ENCODE measurements at regions not wholly inside any gene's neighbourhood (a gene's known extent, or its start where the extent isn't known, plus 50 kb on each side); places are given as distances from the start of the nearest gene placed in this dataset.
"Not testable (repeated sequence)": the region's sequence is repeated elsewhere in the genome, so short reads cannot be mapped to it uniquely, and the experiment has no call there.

DNA sequence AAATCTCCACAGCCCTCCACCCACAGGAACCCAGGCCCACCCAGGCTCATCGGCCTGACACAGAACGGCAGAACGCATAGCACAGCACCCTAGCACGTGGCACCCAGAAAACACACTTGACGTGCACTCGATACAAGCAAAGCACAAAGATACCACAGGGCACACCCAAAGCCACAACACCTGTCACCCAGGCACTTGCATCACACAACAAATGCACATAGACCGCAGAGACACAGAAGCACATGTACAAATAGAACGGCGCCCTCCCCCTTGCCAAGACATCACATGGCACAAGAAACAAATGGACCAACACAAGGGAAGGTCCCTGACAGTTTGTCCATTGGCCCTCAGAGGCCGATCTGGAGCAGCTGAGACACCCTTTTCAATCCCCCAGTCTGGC is 147.7 kb upstream of the WSCD1 start:
- no TSS peak for BruUV-seq (replicated peaks)
- Histone ChIP-seq H3F3A (ENCODE audit: insufficient read depth, low read depth) (no peaks in the 10 kb centered on the region), H3K36me3 (ENCODE audit: low read depth) (no peaks in the 10 kb centered on the region), H3K79me2 (ENCODE audit: low read depth) (no peaks in the 10 kb centered on the region), H4K20me1 (ENCODE audit: insufficient read depth) (no peaks in the 10 kb centered on the region), H3K4me3 (no peak overlapping the region), H3K4me2 (no peak overlapping the region), H3K27ac (no peak overlapping the region), H2AFZ (no peak overlapping the region), H3K9me3 (ENCODE audit: insufficient read depth, low read depth) (no peaks in the 10 kb centered on the region; the same call in 1 of the 2 replicates), H3K9me2 (ENCODE audit: insufficient read depth) (no peaks in the 10 kb centered on the region), H3K4me1 (replicated peaks; ENCODE audit: insufficient read depth) (no peaks in the 10 kb centered on the region), H3K27me3 (ENCODE audit: insufficient read depth, low read depth) (peaks cover 77% of the 10 kb centered on the region)
- TF ChIP-seq, protein P1, sequence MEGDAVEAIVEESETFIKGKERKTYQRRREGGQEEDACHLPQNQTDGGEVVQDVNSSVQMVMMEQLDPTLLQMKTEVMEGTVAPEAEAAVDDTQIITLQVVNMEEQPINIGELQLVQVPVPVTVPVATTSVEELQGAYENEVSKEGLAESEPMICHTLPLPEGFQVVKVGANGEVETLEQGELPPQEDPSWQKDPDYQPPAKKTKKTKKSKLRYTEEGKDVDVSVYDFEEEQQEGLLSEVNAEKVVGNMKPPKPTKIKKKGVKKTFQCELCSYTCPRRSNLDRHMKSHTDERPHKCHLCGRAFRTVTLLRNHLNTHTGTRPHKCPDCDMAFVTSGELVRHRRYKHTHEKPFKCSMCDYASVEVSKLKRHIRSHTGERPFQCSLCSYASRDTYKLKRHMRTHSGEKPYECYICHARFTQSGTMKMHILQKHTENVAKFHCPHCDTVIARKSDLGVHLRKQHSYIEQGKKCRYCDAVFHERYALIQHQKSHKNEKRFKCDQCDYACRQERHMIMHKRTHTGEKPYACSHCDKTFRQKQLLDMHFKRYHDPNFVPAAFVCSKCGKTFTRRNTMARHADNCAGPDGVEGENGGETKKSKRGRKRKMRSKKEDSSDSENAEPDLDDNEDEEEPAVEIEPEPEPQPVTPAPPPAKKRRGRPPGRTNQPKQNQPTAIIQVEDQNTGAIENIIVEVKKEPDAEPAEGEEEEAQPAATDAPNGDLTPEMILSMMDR (conservative IDR thresholded peaks at IDR 0.05) = no peak
- TF ChIP-seq EZH2 (IDR thresholded peaks at IDR 0.05; ENCODE audit: low read depth) = no peak
- no peak for DNase-seq
- POLR2A ChIA-PET (ENCODE audit: unreplicated experiment) = no interaction called here
- CTCF ChIA-PET = no interaction called here
- intact Hi-C loops (cut with micrococcal nuclease; ENCODE audit: unreplicated experiment) = no loop called here

GRCh38 chr17:5929721-5930120 is 140.5 kb upstream of the WSCD1 start:
- H2AFZ ChIP-seq = no peak overlapping the region
- no peak for DNase-seq
- no peak overlapping the region for H3K27ac ChIP-seq
- H3K9me3 ChIP-seq (ENCODE audit: insufficient read depth, low read depth) = no peaks in the 10 kb centered on the region; the same call in 1 of the 2 replicates
- H3K4me1 ChIP-seq (replicated peaks; ENCODE audit: insufficient read depth) = no peaks in the 10 kb centered on the region
- intact Hi-C loops (cut with micrococcal nuclease; ENCODE audit: unreplicated experiment) = no loop called here
- H3K27me3 ChIP-seq (ENCODE audit: insufficient read depth, low read depth) = peaks cover 65% of the 10 kb centered on the region
- ChIA-PET CTCF (no interaction called here), POLR2A (ENCODE audit: unreplicated experiment) (no interaction called here)
- no peak overlapping the region for H3K4me3 ChIP-seq
- H3K9me2 ChIP-seq (ENCODE audit: insufficient read depth) = no peaks in the 10 kb centered on the region
- no peak overlapping the region for H3K4me2 ChIP-seq
- no TSS peak for BruUV-seq (replicated peaks)
- no peaks in the 10 kb centered on the region for H4K20me1 ChIP-seq (ENCODE audit: insufficient read depth)
- H3F3A ChIP-seq (ENCODE audit: insufficient read depth, low read depth) = no peaks in the 10 kb centered on the region
- H3K79me2 ChIP-seq (ENCODE audit: low read depth) = no peaks in the 10 kb centered on the region
- H3K36me3 ChIP-seq (ENCODE audit: low read depth) = no peaks in the 10 kb centered on the region
- no peak for TF ChIP-seq EZH2 (IDR thresholded peaks at IDR 0.05; ENCODE audit: low read depth)
- TF ChIP-seq, protein P1 (conservative IDR thresholded peaks at IDR 0.05) = no peak

GRCh38 chr17:5930555-5930954 is 139.6 kb upstream of the WSCD1 start:
- H4K20me1 ChIP-seq (ENCODE audit: insufficient read depth); H3K27ac ChIP-seq; intact Hi-C loops (cut with micrococcal nuclease; ENCODE audit: unreplicated experiment); H3K4me2 ChIP-seq; H3K4me1 ChIP-seq (replicated peaks; ENCODE audit: insufficient read depth); H3F3A ChIP-seq (ENCODE audit: insufficient read depth, low read depth); H2AFZ ChIP-seq; POLR2A ChIA-PET (ENCODE audit: unreplicated experiment); H3K9me3 ChIP-seq (ENCODE audit: insufficient read depth, low read depth); H3K4me3 ChIP-seq; H3K79me2 ChIP-seq (ENCODE audit: low read depth); H3K9me2 ChIP-seq (ENCODE audit: insufficient read depth); H3K36me3 ChIP-seq (ENCODE audit: low read depth); DNase-seq; CTCF ChIA-PET; BruUV-seq (replicated peaks): not testable (repeated sequence)
- peaks cover 59% of the 10 kb centered on the region for H3K27me3 ChIP-seq (ENCODE audit: insufficient read depth, low read depth)

DNA sequence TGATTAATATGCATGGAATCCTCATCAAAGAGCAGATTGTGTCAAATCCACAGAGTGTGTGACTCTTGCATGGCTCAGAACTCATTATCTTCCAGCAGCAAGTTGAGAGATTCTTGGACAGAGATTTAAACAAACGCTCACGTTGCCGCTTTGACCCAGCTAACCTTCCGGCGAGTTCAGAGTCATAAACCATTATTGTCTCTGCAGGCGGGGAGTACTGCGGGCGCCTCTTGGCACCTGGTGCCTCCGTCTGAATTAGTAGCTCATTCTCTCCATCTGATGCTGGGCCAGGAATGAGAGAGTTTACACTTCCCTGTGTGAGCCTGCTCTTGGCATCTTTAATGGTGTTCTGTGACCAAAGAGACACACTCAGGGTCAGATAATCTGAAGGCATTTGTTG is 138.6 kb upstream of the WSCD1 start:
- no peak for TF ChIP-seq EZH2 (IDR thresholded peaks at IDR 0.05; ENCODE audit: low read depth)
- TF ChIP-seq, protein P1 (conservative IDR thresholded peaks at IDR 0.05) = no peak
- peaks cover 59% of the 10 kb centered on the region for H3K27me3 ChIP-seq (ENCODE audit: insufficient read depth, low read depth)
- no peak overlapping the region for H2AFZ ChIP-seq
- DNase-seq = no peak
- ChIA-PET POLR2A (ENCODE audit: unreplicated experiment) (no interaction called here), CTCF (no interaction called here)
- H3K9me3 ChIP-seq (ENCODE audit: insufficient read depth, low read depth) = no peaks in the 10 kb centered on the region; the same call in 1 of the 2 replicates
- no peak overlapping the region for H3K27ac ChIP-seq
- no peak overlapping the region for H3K4me3 ChIP-seq
- H3K4me2 ChIP-seq = no peak overlapping the region
- H3F3A ChIP-seq (ENCODE audit: insufficient read depth, low read depth) = no peaks in the 10 kb centered on the region
- intact Hi-C loops (cut with micrococcal nuclease; ENCODE audit: unreplicated experiment) = no loop called here
- no peaks in the 10 kb centered on the region for H3K4me1 ChIP-seq (replicated peaks; ENCODE audit: insufficient read depth)
- BruUV-seq (replicated peaks) = no TSS peak
- no peaks in the 10 kb centered on the region for H4K20me1 ChIP-seq (ENCODE audit: insufficient read depth)
- no peaks in the 10 kb centered on the region for H3K36me3 ChIP-seq (ENCODE audit: low read depth)
- H3K79me2 ChIP-seq (ENCODE audit: low read depth) = no peaks in the 10 kb centered on the region
- no peaks in the 10 kb centered on the region for H3K9me2 ChIP-seq (ENCODE audit: insufficient read depth)
